Ectodermal cell (in vitro differentiated cells): ENCODE measurements at regions not wholly inside any gene's neighbourhood (a gene's known extent, or its start where the extent isn't known, plus 50 kb on each side); places are given as distances from the start of the nearest gene placed in this dataset.

Experiments
- H3K27ac ChIP-seq: 2 replicates; pipeline ENCODE4 v1.7.0; 2013; ENCODE audit warnings: mild to moderate bottlenecking, low read depth, low read length; ENCODE audit not compliant: insufficient read depth, poor library complexity, severe bottlenecking
- H3K27me3 ChIP-seq: 2 replicates; pipeline ENCODE4 v1.7.0; 2013; ENCODE audit warnings: mild to moderate bottlenecking, low read length; ENCODE audit not compliant: insufficient read depth, control insufficient read depth, poor library complexity, severe bottlenecking
- H3K36me3 ChIP-seq: one replicate; pipeline ENCODE4 v1.7.0; 2013; ENCODE audit warnings: low read length; ENCODE audit not compliant: control insufficient read depth, insufficient read depth
- H3K4me1 ChIP-seq: one replicate; pipeline ENCODE4 v1.7.0; 2013; ENCODE audit warnings: low read length; ENCODE audit not compliant: control insufficient read depth, insufficient read depth
- H3K4me3 ChIP-seq: 2 replicates; pipeline ENCODE4 v1.7.0; 2013; ENCODE audit warnings: low read depth, low read length, control low read depth; ENCODE audit not compliant: insufficient read depth
- H3K9me3 ChIP-seq: 2 replicates; pipeline ENCODE4 v1.7.0; 2013; ENCODE audit warnings: mild to moderate bottlenecking, low read length, moderate library complexity; ENCODE audit not compliant: control insufficient read depth
- WGBS, 2 experiments: methylation state at CpG; one replicate each; pipeline ENCODE4 v1.1.7; 2013; ENCODE audit warnings: missing lambda C conversion rate in 2 of 2; 5-methylcytosine and 5-hydroxymethylcytosine counted together

DNA sequence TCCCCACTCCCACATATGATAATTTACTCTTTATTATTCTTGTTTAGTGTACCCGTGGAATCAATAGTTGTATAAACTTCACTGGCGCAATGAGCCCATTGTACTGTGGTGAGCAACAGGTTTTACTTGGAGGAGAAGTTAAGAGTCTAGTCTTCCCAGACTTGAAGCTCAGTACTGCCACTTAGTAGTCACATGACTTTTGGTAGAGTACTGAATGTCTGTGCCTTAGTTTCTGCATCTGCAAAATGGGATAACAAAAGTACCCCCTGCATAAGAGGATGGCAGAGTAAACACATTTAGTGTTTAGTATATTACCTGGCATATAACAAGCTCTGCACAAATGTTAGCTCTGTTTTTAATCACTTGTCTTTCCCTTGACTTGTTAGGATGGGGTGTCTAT lies 375.5 kb downstream of the VRK1 start:
- Histone ChIP-seq H3K27ac (no peak overlapping the region), H3K4me3 (no peak overlapping the region), H3K4me1 (no peaks in the 10 kb centered on the region), H3K9me3 (no peaks in the 10 kb centered on the region), H3K27me3 (no peaks in the 10 kb centered on the region), H3K36me3 (no peaks in the 10 kb centered on the region)
- WGBS, 2 experiments: 96 to 98% methylated on average over 2 of the region's 2 CpGs

DNA sequence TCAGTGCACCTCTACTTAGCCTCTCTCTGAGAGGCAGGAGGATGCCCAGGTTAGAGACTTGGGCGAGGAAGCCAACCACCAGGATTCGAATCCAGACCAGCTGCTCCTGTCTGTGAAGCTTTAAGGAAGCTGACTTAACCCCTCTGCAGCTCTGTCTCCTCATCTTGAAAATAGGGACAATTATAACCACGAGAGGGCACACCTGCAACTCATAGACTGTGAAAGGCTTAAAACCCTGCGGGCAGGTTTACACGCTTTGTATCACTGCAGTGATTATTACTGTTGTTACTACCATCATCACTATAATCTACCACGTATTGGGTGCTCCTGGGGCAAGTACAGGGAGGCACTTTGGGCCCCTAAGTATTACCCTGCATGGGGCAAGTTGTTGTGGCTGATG lies 379.8 kb downstream of the VRK1 start:
- Histone ChIP-seq H3K4me3 (no peak overlapping the region), H3K4me1 (no peaks in the 10 kb centered on the region), H3K27ac (no peak overlapping the region), H3K9me3 (no peaks in the 10 kb centered on the region), H3K27me3 (no peaks in the 10 kb centered on the region), H3K36me3 (no peaks in the 10 kb centered on the region)
- 77 to 85% methylated on average over 6 of the region's 6 CpGs for WGBS, 2 experiments

DNA sequence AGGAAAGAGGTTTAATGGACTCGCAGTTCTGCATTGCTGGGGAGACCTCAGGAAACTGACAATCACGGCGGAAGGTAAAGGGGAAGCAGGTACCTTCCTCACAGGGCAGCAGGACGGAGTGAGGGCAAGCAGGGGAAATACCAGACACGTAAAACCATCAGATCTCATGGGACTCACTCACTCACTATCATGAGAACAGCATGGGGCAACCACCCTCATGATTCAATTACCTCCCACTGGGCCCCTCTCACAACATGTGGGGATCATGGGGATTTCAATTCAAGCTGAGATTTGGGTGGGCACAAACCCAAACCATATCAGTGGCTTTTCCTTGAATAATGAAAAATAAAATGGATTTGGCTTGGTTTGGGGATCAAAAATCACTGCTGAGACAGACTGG lies 380.5 kb downstream of the VRK1 start:
- H3K4me3 ChIP-seq: no peak overlapping the region
- no peaks in the 10 kb centered on the region for H3K4me1 ChIP-seq
- WGBS, 2 experiments: 85 to 90% methylated on average over 5 of the region's 5 CpGs
- no peaks in the 10 kb centered on the region for H3K36me3 ChIP-seq
- H3K9me3 ChIP-seq: no peaks in the 10 kb centered on the region
- no peaks in the 10 kb centered on the region for H3K27me3 ChIP-seq
- no peak overlapping the region for H3K27ac ChIP-seq

DNA sequence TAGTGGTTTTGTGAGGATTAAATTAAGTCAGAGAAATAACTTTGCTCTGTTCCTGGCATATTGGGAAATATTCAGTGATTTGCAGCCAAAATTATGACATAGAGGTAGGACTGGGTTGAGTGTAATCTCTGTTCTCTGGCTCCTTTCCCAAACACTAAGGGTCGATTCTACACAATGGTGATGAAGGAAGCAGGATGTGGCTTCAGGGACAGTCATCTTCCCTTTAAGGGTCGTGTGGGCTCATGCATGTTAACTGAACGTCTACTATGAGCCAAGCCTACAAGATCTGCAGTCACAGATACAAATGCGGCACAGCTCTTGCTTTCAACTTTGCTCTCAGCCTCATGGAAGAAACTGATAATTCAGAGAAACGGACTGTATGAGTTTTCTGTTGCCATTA lies 381.6 kb downstream of the VRK1 start:
- Histone ChIP-seq H3K9me3 (no peaks in the 10 kb centered on the region), H3K36me3 (no peaks in the 10 kb centered on the region), H3K27me3 (no peaks in the 10 kb centered on the region), H3K27ac (no peak overlapping the region), H3K4me3 (no peak overlapping the region), H3K4me1 (no peaks in the 10 kb centered on the region)
- WGBS, 2 experiments: 89 to 94% methylated on average over 5 of the region's 5 CpGs

DNA sequence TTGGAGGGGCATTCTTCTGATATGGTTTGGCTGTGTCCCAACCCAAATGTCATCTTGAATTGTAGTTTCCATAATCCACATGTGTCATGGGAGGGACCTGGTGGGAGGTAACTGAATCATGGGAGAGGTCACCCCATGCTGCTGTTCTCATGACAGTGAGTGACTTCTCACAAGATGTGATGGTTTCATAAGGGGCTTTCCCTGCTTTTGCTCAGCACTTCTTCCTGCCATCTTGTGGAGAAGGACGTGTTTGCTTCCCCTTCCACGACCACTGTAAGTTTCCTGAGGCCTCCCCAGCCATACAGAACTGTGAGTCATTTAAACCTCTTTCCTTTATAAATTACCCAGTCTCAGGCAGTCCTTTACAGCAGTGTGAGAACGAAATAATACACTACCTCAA lies 382.4 kb downstream of the VRK1 start:
- no peaks in the 10 kb centered on the region for H3K27me3 ChIP-seq
- no peak overlapping the region for H3K4me3 ChIP-seq
- no peaks in the 10 kb centered on the region for H3K4me1 ChIP-seq
- WGBS, 2 experiments: 64 to 82% methylated on average over 3 of the region's 3 CpGs
- H3K9me3 ChIP-seq: no peaks in the 10 kb centered on the region
- no peak overlapping the region for H3K27ac ChIP-seq
- no peaks in the 10 kb centered on the region for H3K36me3 ChIP-seq

DNA sequence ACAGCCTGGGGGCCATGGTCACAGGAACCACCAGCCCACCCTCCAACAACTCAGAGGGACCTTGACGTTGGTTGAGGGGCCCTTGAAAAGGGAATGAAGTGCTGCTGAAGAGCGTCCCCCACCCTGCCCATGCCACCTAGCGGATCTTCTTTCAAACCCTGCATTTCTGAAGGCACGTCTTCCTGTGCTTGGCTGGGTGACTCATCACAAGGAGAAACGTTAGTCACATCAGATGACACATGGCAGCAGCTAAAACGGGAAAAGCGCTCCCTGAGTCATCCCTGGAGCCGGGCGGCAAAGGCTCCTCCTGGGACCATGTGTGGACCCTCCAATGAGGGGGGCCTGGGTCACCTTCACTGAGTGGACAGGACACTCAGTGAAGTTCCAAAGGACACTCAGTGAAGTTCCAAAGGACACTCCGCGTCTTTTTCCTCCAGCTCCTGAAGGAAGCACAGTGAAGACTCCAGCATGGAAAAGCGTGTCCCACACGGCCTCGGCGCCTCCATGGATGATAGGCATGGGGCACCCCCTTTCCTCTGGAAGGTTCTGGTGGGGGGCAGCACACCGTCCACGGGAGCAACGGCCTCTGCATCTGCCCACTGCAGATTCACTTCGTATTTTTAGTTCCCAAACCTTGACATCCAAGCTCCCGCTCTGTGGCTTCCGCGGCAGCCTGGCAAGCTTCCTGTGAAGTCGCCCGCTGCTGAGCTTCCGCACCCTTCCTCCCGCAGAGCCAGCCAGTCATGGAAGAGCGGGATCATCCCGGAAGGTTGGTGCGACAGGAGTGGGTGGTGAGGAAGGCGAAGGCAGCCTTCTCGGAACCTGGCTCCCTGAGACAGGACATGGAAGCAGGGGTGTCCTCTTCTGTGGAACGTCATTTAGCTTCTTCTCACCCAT lies 383.4 kb downstream of the VRK1 start:
- 91 to 93% methylated on average over 32 of the region's 32 CpGs for whole genome bisulfite sequencing, 2 experiments
- Histone ChIP-seq H3K4me3 (no peak overlapping the region), H3K9me3 (no peaks in the 10 kb centered on the region), H3K27me3 (no peaks in the 10 kb centered on the region), H3K4me1 (no peaks in the 10 kb centered on the region), H3K36me3 (no peaks in the 10 kb centered on the region), H3K27ac (no peak overlapping the region)

DNA sequence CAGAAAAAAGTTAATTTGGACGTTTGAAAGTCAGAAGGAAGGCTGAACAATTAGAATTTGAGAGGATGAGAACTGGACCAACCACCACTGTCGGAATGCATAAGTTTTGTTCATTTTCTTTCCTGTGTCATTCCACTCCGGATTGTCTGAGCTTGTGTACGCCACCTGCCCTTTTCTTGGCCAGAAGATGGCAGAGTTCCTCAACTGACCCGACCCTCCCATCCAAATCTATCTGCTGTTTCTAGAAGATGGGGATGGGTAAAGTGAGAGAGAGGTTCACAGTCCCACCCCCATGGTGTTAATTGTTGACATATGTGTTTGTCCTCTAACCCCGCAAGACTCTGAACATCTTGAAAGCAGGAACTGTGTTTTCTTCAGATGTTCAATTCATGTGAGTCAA lies 388.0 kb downstream of the VRK1 start:
- Histone ChIP-seq H3K36me3 (no peaks in the 10 kb centered on the region), H3K4me1 (no peaks in the 10 kb centered on the region), H3K27ac (no peak overlapping the region), H3K27me3 (no peaks in the 10 kb centered on the region), H3K9me3 (no peaks in the 10 kb centered on the region), H3K4me3 (no peak overlapping the region)
- 53 to 58% methylated on average over 5 to 6 of the region's 6 CpGs for WGBS, 2 experiments

DNA sequence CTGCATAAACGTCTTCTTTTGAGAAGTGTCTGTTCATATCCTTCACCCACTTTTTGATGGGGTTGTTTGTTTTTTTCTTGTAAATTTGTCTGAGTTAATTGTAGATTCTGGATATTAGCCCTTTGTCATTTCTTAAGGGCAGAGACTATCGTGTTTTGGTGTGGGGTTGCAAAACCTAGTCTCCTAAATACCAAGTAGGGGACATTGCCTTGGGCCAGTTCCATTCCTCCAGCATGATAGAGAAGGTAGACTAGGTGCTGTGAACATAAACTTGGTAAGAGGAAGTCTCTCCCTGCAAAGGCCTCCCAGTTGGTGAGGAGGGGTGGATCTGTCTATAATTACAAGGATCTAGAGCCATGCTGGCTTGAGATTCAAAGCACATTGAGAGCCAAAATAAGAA lies 390.7 kb downstream of the VRK1 start:
- H3K27me3 ChIP-seq: no peaks in the 10 kb centered on the region
- H3K4me1 ChIP-seq: no peaks in the 10 kb centered on the region
- no peaks in the 10 kb centered on the region for H3K36me3 ChIP-seq
- WGBS, 2 experiments: 78 to 86% methylated on average over 1 to 2 of the region's 2 CpGs
- no peaks in the 10 kb centered on the region for H3K9me3 ChIP-seq
- no peak overlapping the region for H3K4me3 ChIP-seq
- H3K27ac ChIP-seq: no peak overlapping the region

DNA sequence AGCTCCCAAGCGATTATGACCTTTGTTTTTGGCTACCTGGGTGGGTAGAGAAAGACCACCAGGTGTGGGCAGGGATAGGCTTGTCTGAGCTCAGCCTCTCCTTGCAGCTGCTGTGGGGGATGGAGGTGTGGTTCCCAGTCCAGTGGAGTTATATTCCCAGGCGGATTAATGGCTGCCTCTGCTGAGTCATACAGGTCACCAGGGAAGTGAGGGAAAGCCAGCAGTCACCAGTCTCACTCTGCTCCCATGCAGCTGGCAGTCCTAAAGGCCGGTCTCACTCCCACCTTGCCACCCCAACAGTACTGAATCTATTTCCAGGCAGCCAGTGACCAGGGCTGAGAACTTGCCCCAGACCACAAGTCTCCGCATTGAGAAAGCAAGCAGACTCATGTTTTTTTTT lies 399.2 kb downstream of the VRK1 start:
- Histone ChIP-seq H3K4me3 (no peak overlapping the region), H3K9me3 (no peaks in the 10 kb centered on the region), H3K27ac (no peak overlapping the region), H3K36me3 (no peaks in the 10 kb centered on the region), H3K4me1 (no peaks in the 10 kb centered on the region), H3K27me3 (no peaks in the 10 kb centered on the region)
- WGBS, 2 experiments: 91 to 97% methylated on average over 4 of the region's 4 CpGs

DNA sequence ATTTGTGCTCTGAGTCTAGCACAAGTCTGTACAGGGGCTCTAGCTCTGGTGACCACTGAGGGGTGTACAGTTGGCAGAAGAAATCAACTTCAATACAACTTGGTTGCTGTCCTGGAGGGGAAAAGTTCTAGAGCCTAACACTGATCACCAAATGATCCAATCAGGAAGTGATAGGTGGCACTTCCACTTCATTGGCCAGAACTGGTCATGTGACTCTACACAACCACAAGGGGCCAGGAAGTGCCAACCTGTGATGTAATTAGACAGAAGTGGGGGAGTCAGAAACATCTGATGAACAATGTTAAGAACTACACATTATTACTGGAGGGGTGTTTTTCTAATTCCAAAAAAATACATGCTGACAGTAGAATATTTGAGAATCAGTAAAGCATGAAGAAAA lies 401.6 kb downstream of the VRK1 start:
- H3K36me3 ChIP-seq: no peaks in the 10 kb centered on the region
- no peaks in the 10 kb centered on the region for H3K4me1 ChIP-seq
- no peaks in the 10 kb centered on the region for H3K27me3 ChIP-seq
- no peak overlapping the region for H3K27ac ChIP-seq
- H3K9me3 ChIP-seq: no peaks in the 10 kb centered on the region
- H3K4me3 ChIP-seq: no peak overlapping the region
